Right atrium auricular region (tissue), 2 donors: ENCODE measurements at regions not wholly inside any gene's neighbourhood (a gene's known extent, or its start where the extent isn't known, plus 50 kb on each side); places are given as distances from the start of the nearest gene placed in this dataset.

ENCODE experiments used
- DNase-seq: peaks from one replicate; pipeline ENCODE4 v3.0.0-alpha.2; 2019; ENCODE audit warnings: low spot score
- H3K27ac ChIP-seq, 2 donors: fragments of 200-600 bp; sonication (generic); 1 replicate in 1 of 2; 2 replicates in 1 of 2; pipeline ENCODE4 v1.5.1; 2016 to 2019
- H3K27me3 ChIP-seq, 2 donors: fragments of 200-600 bp; sonication (generic); one replicate each; pipeline versions ENCODE4 v1.5.1 to v1.6.0; 2017 to 2019
- H3K36me3 ChIP-seq: fragments of 200-600 bp; sonication (generic); one replicate; pipeline ENCODE4 v1.5.1; 2016
- H3K4me1 ChIP-seq, 2 donors: fragments of 200-600 bp; sonication (generic); one replicate each; pipeline versions ENCODE4 v1.5.1 to v1.6.0; 2017 to 2019
- H3K4me3 ChIP-seq, 2 donors: fragments of 200-600 bp; sonication (generic); 1 replicate in 1 of 2; 2 replicates in 1 of 2; pipeline ENCODE4 v1.5.1; 2017 to 2019; ENCODE audit warnings: mild to moderate bottlenecking in 1 of 2, moderate library complexity in 1 of 2
- H3K9me3 ChIP-seq, 2 donors: fragments of 200-600 bp; sonication (generic); one replicate each; pipeline ENCODE4 v1.5.1; 2019
- CTCF ChIP-seq, 2 donors: fragments of 200-600 bp; sonication (generic); IDR thresholded peaks; one replicate each; pipeline ENCODE4 v1.5.1; 2019; ENCODE audit warnings: antibody characterized with exemption in 2 of 2

DNA sequence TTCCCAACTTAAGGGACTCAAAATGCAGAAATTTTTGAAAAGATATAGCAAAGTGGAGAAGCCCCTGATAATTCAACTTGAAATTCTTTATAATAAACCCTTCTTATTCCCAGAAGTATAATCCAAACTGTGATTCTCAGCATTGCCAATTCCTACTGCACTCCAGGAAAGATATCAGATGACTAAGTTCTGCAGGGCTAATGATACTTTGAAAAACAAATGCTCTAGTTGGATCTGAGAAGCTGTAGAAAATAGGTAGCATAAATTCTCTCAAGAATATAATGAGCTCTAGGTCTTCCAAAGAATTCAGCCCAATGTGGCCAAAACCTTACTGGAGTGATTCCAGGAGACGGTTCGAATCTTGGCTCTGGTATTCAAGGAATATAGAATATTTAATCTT, 294.0 kb upstream of the PTBP2 start:
- Histone ChIP-seq H3K4me3 (no peak overlapping the region), H3K4me1 (no peaks in the 10 kb centered on the region), H3K9me3 (no peaks in the 10 kb centered on the region), H3K36me3 (no peaks in the 10 kb centered on the region), H3K27me3 (no peaks in the 10 kb centered on the region), H3K27ac (no peak overlapping the region)
- DNase-seq = no peak
- no peak for TF ChIP-seq CTCF (IDR thresholded peaks at IDR 0.05)

- no peak for TF ChIP-seq CTCF (IDR thresholded peaks at IDR 0.05)
- H3K9me3 ChIP-seq = no peaks in the 10 kb centered on the region
- DNase-seq = no peak
- no peak overlapping the region for H3K4me3 ChIP-seq
- H3K27me3 ChIP-seq = no peaks in the 10 kb centered on the region
- no peaks in the 10 kb centered on the region for H3K36me3 ChIP-seq
- no peaks in the 10 kb centered on the region for H3K4me1 ChIP-seq
- no peak overlapping the region for H3K27ac ChIP-seq
Measured at GRCh38 chr1:96445302-96445701, 276.3 kb upstream of the PTBP2 start.

DNA sequence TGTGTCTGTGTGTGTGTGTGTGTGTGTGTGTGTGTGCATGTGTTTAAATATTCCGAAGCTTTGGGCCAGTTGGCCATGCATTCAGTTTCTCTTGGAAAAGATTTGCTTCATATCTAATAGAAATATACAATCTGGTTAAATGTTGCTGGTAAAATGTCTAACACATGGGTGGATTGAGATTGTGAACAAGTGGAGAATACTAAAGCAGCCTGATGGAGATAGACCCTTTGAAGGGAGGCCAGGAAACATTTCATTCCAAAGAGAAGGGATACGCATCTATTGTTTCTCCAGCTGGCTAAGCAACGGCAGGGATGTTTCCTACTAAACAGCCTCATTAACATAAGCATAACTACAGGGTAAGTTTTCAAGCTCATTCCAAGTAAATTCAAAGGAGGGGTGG, 257.5 kb upstream of the PTBP2 start:
- Histone ChIP-seq H3K4me1 (no peaks in the 10 kb centered on the region), H3K9me3 (no peaks in the 10 kb centered on the region), H3K4me3 (no peak overlapping the region), H3K27ac (no peak overlapping the region), H3K27me3 (no peaks in the 10 kb centered on the region), H3K36me3 (no peaks in the 10 kb centered on the region)
- TF ChIP-seq CTCF (IDR thresholded peaks at IDR 0.05) = no peak
- DNase-seq = no peak

DNA sequence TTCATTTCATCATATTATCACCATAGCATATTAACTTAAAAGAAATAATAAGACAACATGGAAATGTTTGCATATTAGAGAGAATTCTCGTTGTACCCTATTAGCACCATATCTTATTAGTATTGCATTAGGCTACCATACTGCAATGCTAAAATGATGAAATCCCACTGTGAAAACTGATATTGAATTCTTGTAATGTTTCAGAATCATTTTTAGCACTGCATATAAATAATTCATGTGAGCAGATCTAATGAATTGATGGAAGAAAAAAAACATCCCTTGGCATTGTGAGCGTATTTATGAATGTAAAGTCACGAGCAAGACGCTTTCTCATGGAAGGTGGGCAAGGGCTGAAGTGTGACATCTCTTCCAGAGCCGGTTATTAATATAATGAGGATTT, 257.1 kb upstream of the PTBP2 start:
- Histone ChIP-seq H3K27ac (no peak overlapping the region), H3K36me3 (no peaks in the 10 kb centered on the region), H3K27me3 (no peaks in the 10 kb centered on the region), H3K4me3 (no peak overlapping the region), H3K4me1 (no peaks in the 10 kb centered on the region), H3K9me3 (no peaks in the 10 kb centered on the region)
- TF ChIP-seq CTCF (IDR thresholded peaks at IDR 0.05) = no peak
- DNase-seq = no peak

- H3K4me3 ChIP-seq = no peak overlapping the region
- H3K4me1 ChIP-seq = no peaks in the 10 kb centered on the region
- H3K27me3 ChIP-seq = no peaks in the 10 kb centered on the region
- TF ChIP-seq CTCF (IDR thresholded peaks at IDR 0.05) = no peak
- H3K27ac ChIP-seq = no peak overlapping the region
- no peaks in the 10 kb centered on the region for H3K36me3 ChIP-seq
- no peaks in the 10 kb centered on the region for H3K9me3 ChIP-seq
- DNase-seq = no peak
Measured at GRCh38 chr1:96464991-96465390, 256.6 kb upstream of the PTBP2 start.

DNA sequence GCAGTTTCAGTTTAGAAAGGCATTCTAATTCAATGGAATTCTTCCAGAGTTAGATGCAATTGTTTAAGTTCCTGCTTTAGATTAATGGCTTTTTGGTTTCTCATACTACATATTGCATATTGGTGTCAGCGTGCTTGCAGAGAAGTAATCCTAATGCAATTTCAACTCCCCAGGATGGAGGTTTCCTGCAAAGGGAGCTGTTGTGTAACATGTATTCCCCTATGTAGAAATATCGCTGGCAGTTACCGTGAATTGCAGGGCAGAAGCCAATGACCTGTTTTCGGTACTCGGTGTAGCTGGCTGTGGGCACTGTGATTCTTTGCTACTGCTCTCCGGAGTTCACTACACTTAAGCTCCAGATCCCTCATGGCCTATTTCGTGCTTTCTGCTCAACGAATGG, 256.1 kb upstream of the PTBP2 start:
- H3K27me3 ChIP-seq = no peaks in the 10 kb centered on the region
- no peak for TF ChIP-seq CTCF (IDR thresholded peaks at IDR 0.05)
- H3K27ac ChIP-seq = no peak overlapping the region
- peak; percentile 68 for DNase-seq
- H3K4me3 ChIP-seq = no peak overlapping the region
- no peaks in the 10 kb centered on the region for H3K36me3 ChIP-seq
- no peaks in the 10 kb centered on the region for H3K9me3 ChIP-seq
- H3K4me1 ChIP-seq = no peaks in the 10 kb centered on the region
